GM23248 (cell line): ENCODE measurements at regions not wholly inside any gene's neighbourhood (a gene's known extent, or its start where the extent isn't known, plus 50 kb on each side); places are given as distances from the start of the nearest gene placed in this dataset.

Experiments
- EZH2 ChIP-seq: fragments of 200-600 bp; sonication (generic); IDR thresholded peaks from 2 replicates; pipeline ENCODE4 v1.6.1; 2018; ENCODE audit warnings: antibody characterized with exemption, mild to moderate bottlenecking; ENCODE audit not compliant: insufficient read depth, poor library complexity, severe bottlenecking
- EZH2phosphoT487 ChIP-seq: fragments of 200-600 bp; sonication (generic); IDR thresholded peaks from 2 replicates; pipeline ENCODE4 v1.6.1; 2018; ENCODE audit warnings: antibody characterized with exemption, moderate library complexity, mild to moderate bottlenecking, low read depth; ENCODE audit not compliant: insufficient read depth

GRCh38 chr9:82320566-82320965 lies 332.0 kb downstream of the SPATA31D1 start:
- TF ChIP-seq EZH2 (no peak), EZH2phosphoT487 (no peak)
